CD8-positive, alpha-beta memory T cell (primary cell): ENCODE measurements at regions not wholly inside any gene's neighbourhood (a gene's known extent, or its start where the extent isn't known, plus 50 kb on each side); places are given as distances from the start of the nearest gene placed in this dataset.

ENCODE experiments used
- CTCF ChIA-PET: fragments of 350-600 bp; sonication (Branson Sonifier 250); formaldehyde crosslinking; loops from one replicate; lab custom pipeline; 2021; ENCODE audit warnings: antibody characterized with exemption; lab: Charles Lee
- POLR2A ChIA-PET: fragments of 350-600 bp; sonication (Branson Sonifier 250); formaldehyde crosslinking; loops from one replicate; lab custom pipeline; 2021; ENCODE audit warnings: antibody characterized with exemption; lab: Charles Lee
- DNase-seq, 5 donors: peaks; one replicate each; pipeline versions ENCODE4 v3.0.0 to v3.0.0-alpha.2; 2020 to 2022; ENCODE audit warnings: mixed read lengths in 1 of 5
- H3K27ac ChIP-seq: one replicate; pipeline ENCODE4 v1.7.0; 2013; ENCODE audit warnings: low read depth, mild to moderate bottlenecking, low read length, moderate library complexity
- H3K27me3 ChIP-seq: 2 replicates; pipeline ENCODE4 v1.7.0; 2013; ENCODE audit warnings: low read length, mild to moderate bottlenecking; ENCODE audit not compliant: insufficient read depth, poor library complexity, severe bottlenecking
- H3K36me3 ChIP-seq: 2 replicates; pipeline ENCODE4 v1.7.0; 2013; ENCODE audit warnings: mild to moderate bottlenecking, low read length, moderate library complexity; ENCODE audit not compliant: insufficient read depth
- H3K4me1 ChIP-seq: 2 replicates; pipeline ENCODE4 v1.7.0; 2013; ENCODE audit warnings: mild to moderate bottlenecking, low read length, moderate library complexity; ENCODE audit not compliant: insufficient read depth
- H3K4me3 ChIP-seq: 2 replicates; pipeline ENCODE4 v1.7.0; 2013; ENCODE audit warnings: mild to moderate bottlenecking, low read length
- H3K9me3 ChIP-seq: 2 replicates; pipeline ENCODE4 v1.7.0; 2013; ENCODE audit warnings: mild to moderate bottlenecking, low read length
- H3K27ac Mint-ChIP-seq, 8 donors: one replicate each; pipeline ENCODE4 v1.8.0; 2020 to 2021; ENCODE audit warnings: mixed read lengths in 8 of 8, mild to moderate bottlenecking in 6 of 8, inconsistent platforms in 3 of 8, moderate library complexity in 3 of 8
- H3K27me3 Mint-ChIP-seq, 2 donors: one replicate each; pipeline ENCODE4 v1.8.0; 2020 to 2021; ENCODE audit warnings: mixed read lengths in 2 of 2, mild to moderate bottlenecking in 1 of 2, moderate library complexity in 1 of 2
- H3K36me3 Mint-ChIP-seq, 3 donors: one replicate each; pipeline ENCODE4 v1.8.0; 2020 to 2021; ENCODE audit warnings: mixed read lengths in 3 of 3, inconsistent platforms in 1 of 3, mild to moderate bottlenecking in 1 of 3
- H3K4me1 Mint-ChIP-seq, 3 donors: one replicate each; pipeline ENCODE4 v1.8.0; 2020 to 2021; ENCODE audit warnings: mixed read lengths in 3 of 3, inconsistent platforms in 1 of 3, mild to moderate bottlenecking in 1 of 3
- H3K4me3 Mint-ChIP-seq, 7 donors: one replicate each; pipeline ENCODE4 v1.8.0; 2020 to 2021; ENCODE audit warnings: mixed read lengths in 7 of 7, mild to moderate bottlenecking in 6 of 7, moderate library complexity in 4 of 7, inconsistent platforms in 2 of 7
- H3K9me3 Mint-ChIP-seq, 5 donors: one replicate each; pipeline ENCODE4 v1.8.0; 2020 to 2022; ENCODE audit warnings: mixed read lengths in 5 of 5, mild to moderate bottlenecking in 3 of 5, moderate library complexity in 2 of 5, inconsistent platforms in 1 of 5

DNA sequence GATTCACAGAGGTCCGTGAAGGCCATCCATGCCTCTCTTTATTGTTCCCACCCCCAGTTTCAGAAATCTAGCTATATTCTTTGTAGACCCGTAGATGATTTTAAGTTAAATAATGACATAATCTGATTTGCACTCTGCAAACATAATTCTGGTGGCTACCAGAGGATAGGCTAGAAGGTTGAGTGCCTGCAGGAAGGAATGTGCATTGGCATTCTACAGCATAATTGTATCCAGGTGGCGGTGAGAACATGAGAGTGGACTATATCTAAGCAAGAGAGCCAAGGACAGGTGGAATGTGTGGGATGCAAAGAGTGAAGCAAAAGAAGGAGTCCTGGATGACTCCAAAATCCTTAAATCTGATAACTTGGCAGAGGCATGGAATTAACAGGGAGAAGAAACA, 298.5 kb upstream of the MME start:
- H3K27me3 Mint-ChIP-seq, result peaks cover 0 to 1% of the 10 kb centered on the region in 2 donors
- POLR2A ChIA-PET, result no interaction called here

DNA sequence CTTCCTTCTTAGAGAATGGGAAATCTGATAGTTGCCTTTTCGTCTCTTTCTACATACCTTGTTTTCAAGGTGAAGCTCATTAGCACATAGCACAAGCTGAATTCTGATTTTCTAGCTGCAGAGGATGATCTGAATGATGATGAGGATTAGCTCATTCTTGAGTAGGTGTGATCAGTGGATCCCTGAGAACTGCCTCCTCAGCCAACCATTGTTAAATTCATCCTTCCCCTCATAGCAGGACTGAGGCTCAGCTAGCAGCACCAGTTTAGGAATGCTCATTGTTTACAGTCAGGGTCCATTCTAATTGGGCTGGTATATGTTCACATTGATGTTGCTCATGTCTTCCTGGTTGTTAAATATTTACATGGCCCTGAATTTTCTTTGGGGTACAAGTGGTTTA, 299.9 kb upstream of the MME start:
- Mint-ChIP-seq H3K9me3 (peaks cover 0 to 8% (median 2%) of the 10 kb centered on the region in 5 donors), H3K36me3 (no peaks in the 10 kb centered on the region), H3K4me1 (no peaks in the 10 kb centered on the region), H3K27ac (no peak overlapping the region), H3K27me3 (no peaks in the 10 kb centered on the region), H3K4me3 (no peak overlapping the region)
- CTCF ChIA-PET, result no interaction called here
- H3K36me3 ChIP-seq, result no peaks in the 10 kb centered on the region
- POLR2A ChIA-PET, result no interaction called here
- H3K27me3 ChIP-seq, result no peaks in the 10 kb centered on the region
- no peaks in the 10 kb centered on the region for H3K9me3 ChIP-seq
- H3K27ac ChIP-seq, result no peak overlapping the region
- no peak for DNase-seq
- H3K4me3 ChIP-seq, result no peak overlapping the region
- H3K4me1 ChIP-seq, result no peaks in the 10 kb centered on the region

More for the DNA sequence above, 298.5 kb upstream of the MME start:
- Mint-ChIP-seq H3K36me3 (no peaks in the 10 kb centered on the region), H3K4me1 (no peaks in the 10 kb centered on the region), H3K4me3 (no peak overlapping the region), H3K9me3 (peaks cover 0 to 8% (median 0%) of the 10 kb centered on the region in 5 donors), H3K27ac (no peak overlapping the region)
- no peaks in the 10 kb centered on the region for H3K4me1 ChIP-seq
- no peak overlapping the region for H3K27ac ChIP-seq
- no peak overlapping the region for H3K4me3 ChIP-seq
- H3K27me3 ChIP-seq, result no peaks in the 10 kb centered on the region
- CTCF ChIA-PET, result no interaction called here
- no peak for DNase-seq
- H3K9me3 ChIP-seq, result no peaks in the 10 kb centered on the region
- H3K36me3 ChIP-seq, result no peaks in the 10 kb centered on the region

DNA sequence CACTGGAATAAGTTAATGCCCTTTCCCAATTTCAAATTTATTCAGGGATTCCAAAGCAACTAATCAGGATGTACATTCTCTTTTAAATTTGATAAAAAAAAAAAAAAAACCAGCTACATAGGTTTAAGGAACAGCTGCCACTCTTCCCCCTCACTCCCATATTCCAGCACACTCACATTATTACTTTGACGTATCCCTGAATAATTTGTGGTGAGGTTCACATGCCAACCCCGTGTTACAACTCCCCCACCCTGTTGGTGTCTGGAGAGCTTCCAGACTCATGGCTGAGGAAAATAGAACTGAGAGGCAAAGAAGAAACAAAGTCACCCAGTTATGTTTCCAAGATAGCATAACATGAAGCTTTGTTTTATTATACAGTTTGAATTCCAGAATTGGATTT, 300.5 kb upstream of the MME start:
- H3K9me3 ChIP-seq, result no peaks in the 10 kb centered on the region
- no peak overlapping the region for H3K27ac ChIP-seq
- H3K36me3 Mint-ChIP-seq, result no peaks in the 10 kb centered on the region
- H3K4me1 ChIP-seq, result no peaks in the 10 kb centered on the region
- no peaks in the 10 kb centered on the region for H3K4me1 Mint-ChIP-seq
- no peaks in the 10 kb centered on the region for H3K36me3 ChIP-seq
- no peaks in the 10 kb centered on the region for H3K27me3 Mint-ChIP-seq
- H3K4me3 ChIP-seq, result no peak overlapping the region
- H3K4me3 Mint-ChIP-seq, result no peak overlapping the region
- CTCF ChIA-PET, result interaction anchor here (0.6 kb wide), 1 partner anchor 1670 kb away, joined by 3 read pairs; no protein-coding TSS in a partner anchor
- H3K9me3 Mint-ChIP-seq, result peaks cover 0 to 8% (median 2%) of the 10 kb centered on the region in 5 donors
- H3K27ac Mint-ChIP-seq, result no peak overlapping the region
- DNase-seq, result no peak
- POLR2A ChIA-PET, result no interaction called here
- H3K27me3 ChIP-seq, result no peaks in the 10 kb centered on the region

GRCh38 chr3:154778057-154778456, 302.1 kb upstream of the MME start:
- no peaks in the 10 kb centered on the region for H3K9me3 ChIP-seq
- no peaks in the 10 kb centered on the region for H3K36me3 ChIP-seq
- peaks cover 0 to 8% (median 0%) of the 10 kb centered on the region in 5 donors for H3K9me3 Mint-ChIP-seq
- H3K27me3 Mint-ChIP-seq, result no peaks in the 10 kb centered on the region
- DNase-seq, result no peak
- no peaks in the 10 kb centered on the region for H3K4me1 Mint-ChIP-seq
- H3K4me3 ChIP-seq, result no peak overlapping the region
- H3K27me3 ChIP-seq, result no peaks in the 10 kb centered on the region
- H3K4me1 ChIP-seq, result no peaks in the 10 kb centered on the region
- H3K27ac Mint-ChIP-seq, result no peak overlapping the region
- ChIA-PET CTCF (no interaction called here), POLR2A (no interaction called here)
- H3K36me3 Mint-ChIP-seq, result no peaks in the 10 kb centered on the region
- H3K4me3 Mint-ChIP-seq, result no peak overlapping the region
- no peak overlapping the region for H3K27ac ChIP-seq

GRCh38 chr3:154776549-154777225, 303.4 kb upstream of the MME start:
- H3K27ac ChIP-seq, result no peak overlapping the region
- no peaks in the 10 kb centered on the region for H3K27me3 ChIP-seq
- no peaks in the 10 kb centered on the region for H3K4me1 Mint-ChIP-seq
- no peaks in the 10 kb centered on the region for H3K9me3 ChIP-seq
- no peaks in the 10 kb centered on the region for H3K36me3 ChIP-seq
- H3K36me3 Mint-ChIP-seq, result no peaks in the 10 kb centered on the region
- H3K9me3 Mint-ChIP-seq, result peaks cover 0 to 4% (median 0%) of the 10 kb centered on the region in 5 donors
- no peaks in the 10 kb centered on the region for H3K4me1 ChIP-seq
- no peak overlapping the region for H3K27ac Mint-ChIP-seq
- ChIA-PET POLR2A (no interaction called here), CTCF (no interaction called here)
- no peak for DNase-seq
- H3K4me3 ChIP-seq, result no peak overlapping the region
- no peak overlapping the region for H3K4me3 Mint-ChIP-seq
- H3K27me3 Mint-ChIP-seq, result no peaks in the 10 kb centered on the region

GRCh38 chr3:154775821-154776548, 304.1 kb upstream of the MME start:
- DNase-seq, result no peak
- no peaks in the 10 kb centered on the region for H3K9me3 ChIP-seq
- ChIA-PET CTCF (no interaction called here), POLR2A (no interaction called here)
- Mint-ChIP-seq H3K36me3 (no peaks in the 10 kb centered on the region), H3K27me3 (no peaks in the 10 kb centered on the region), H3K27ac (peak overlapping the region in 2 of 8 donors; percentile 13 to 17), H3K9me3 (peaks cover 0 to 4% (median 0%) of the 10 kb centered on the region in 5 donors), H3K4me3 (no peak overlapping the region), H3K4me1 (no peaks in the 10 kb centered on the region)
- H3K4me1 ChIP-seq, result no peaks in the 10 kb centered on the region
- no peak overlapping the region for H3K27ac ChIP-seq
- H3K36me3 ChIP-seq, result no peaks in the 10 kb centered on the region
- H3K27me3 ChIP-seq, result no peaks in the 10 kb centered on the region
- no peak overlapping the region for H3K4me3 ChIP-seq

- Histone ChIP-seq H3K36me3 (no peaks in the 10 kb centered on the region), H3K4me1 (no peaks in the 10 kb centered on the region), H3K4me3 (no peak overlapping the region), H3K27me3 (no peaks in the 10 kb centered on the region), H3K27ac (no peak overlapping the region), H3K9me3 (no peaks in the 10 kb centered on the region)
- Mint-ChIP-seq H3K9me3 (peaks cover 0 to 17% (median 2%) of the 10 kb centered on the region in 5 donors), H3K36me3 (no peaks in the 10 kb centered on the region), H3K4me3 (no peak overlapping the region), H3K4me1 (no peaks in the 10 kb centered on the region), H3K27me3 (no peaks in the 10 kb centered on the region), H3K27ac (no peak overlapping the region)
- DNase-seq, result no peak
- POLR2A ChIA-PET, result no interaction called here
- CTCF ChIA-PET, result no interaction called here
Observed at GRCh38 chr3:154766765-154767503, 313.2 kb upstream of the MME start.
